OCI-LY1 (cell line): ENCODE measurements at regions not wholly inside any gene's neighbourhood (a gene's known extent, or its start where the extent isn't known, plus 50 kb on each side); places are given as distances from the start of the nearest gene placed in this dataset.

ENCODE experiments used
- H2AFZ ChIP-seq: fragments of 200-600 bp; sonication (generic), shearing (Covaris generic); 2 replicates; pipeline ENCODE4 v1.6.0; 2014; ENCODE audit warnings: antibody characterized with exemption, mild to moderate bottlenecking, low read length
- H3F3A ChIP-seq: fragments of 200-600 bp; sonication (generic), shearing (Covaris generic); 2 replicates; pipeline ENCODE4 v1.6.0; 2014; ENCODE audit warnings: mild to moderate bottlenecking, antibody characterized with exemption, low read length, moderate library complexity; ENCODE audit not compliant: insufficient read depth
- H3K27ac ChIP-seq: fragments of 200-600 bp; sonication (generic); 2 replicates; pipeline ENCODE4 v1.5.1; 2014; ENCODE audit warnings: low read length, mixed run types, mild to moderate bottlenecking, low read depth; ENCODE audit not compliant: poor library complexity, severe bottlenecking
- H3K27me3 ChIP-seq: fragments of 200-600 bp; sonication (generic); 2 replicates; pipeline ENCODE4 v1.6.0; 2014; ENCODE audit warnings: antibody characterized with exemption, mild to moderate bottlenecking, low read length, moderate library complexity; ENCODE audit not compliant: insufficient read depth
- H3K36me3 ChIP-seq: fragments of 200-600 bp; sonication (generic); 2 replicates; pipeline ENCODE4 v1.6.1; 2014; ENCODE audit warnings: mild to moderate bottlenecking, antibody characterized with exemption, low read length, moderate library complexity, mixed read lengths; ENCODE audit not compliant: insufficient read depth
- H3K4me1 ChIP-seq: fragments of 200-600 bp; sonication (generic); 2 replicates; pipeline ENCODE4 v1.5.1; 2014; ENCODE audit warnings: mild to moderate bottlenecking, low read length, moderate library complexity; ENCODE audit not compliant: insufficient read depth, severe bottlenecking
- H3K4me2 ChIP-seq: fragments of 200-600 bp; sonication (generic), shearing (Covaris generic); 2 replicates; pipeline ENCODE4 v1.6.1; 2014; ENCODE audit warnings: low read length
- H3K4me3 ChIP-seq: fragments of 200-600 bp; sonication (generic); 2 replicates; pipeline ENCODE4 v1.5.1; 2014; ENCODE audit warnings: low read length, low read depth, mild to moderate bottlenecking, mixed read lengths; ENCODE audit not compliant: poor library complexity, severe bottlenecking
- H3K79me2 ChIP-seq: fragments of 200-600 bp; shearing (Covaris generic); 2 replicates; pipeline ENCODE4 v1.6.1; 2016; ENCODE audit warnings: mixed run types, low read length, mixed read lengths; ENCODE audit not compliant: insufficient read depth
- H3K9ac ChIP-seq: fragments of 200-600 bp; sonication (generic), shearing (Covaris generic); 2 replicates; pipeline ENCODE4 v1.6.1; 2014; ENCODE audit warnings: mild to moderate bottlenecking, low read length, mixed read lengths
- H3K9me2 ChIP-seq: fragments of 200-600 bp; sonication (generic), shearing (Covaris generic); 2 replicates; pipeline ENCODE4 v1.6.1; 2014; ENCODE audit warnings: low read depth, mild to moderate bottlenecking, low read length, mixed read lengths
- H3K9me3 ChIP-seq: fragments of 200-600 bp; shearing (Covaris generic); 2 replicates; pipeline ENCODE4 v1.6.1; 2014; ENCODE audit warnings: low read length, mixed read lengths
- H4K20me1 ChIP-seq: fragments of 200-600 bp; sonication (generic), shearing (Covaris generic); 2 replicates; pipeline ENCODE4 v1.6.0; 2016; ENCODE audit warnings: mild to moderate bottlenecking, low read length; ENCODE audit not compliant: insufficient read depth
- EZH2 ChIP-seq: fragments of 200-600 bp; sonication (generic), shearing (Covaris generic); IDR thresholded peaks from 2 replicates; pipeline ENCODE4 v1.8.0; 2017; ENCODE audit warnings: borderline replicate concordance, mixed run types, mild to moderate bottlenecking, antibody characterized with exemption, low read length, moderate library complexity, mixed read lengths
- TF ChIP-seq, protein P1 (sequence below): fragments of 200-600 bp; sonication (generic), shearing (Covaris generic); IDR thresholded peaks from 2 replicates; pipeline ENCODE4 v1.5.1; 2017; ENCODE audit warnings: mild to moderate bottlenecking, antibody characterized with exemption, low read length, moderate library complexity, mixed read lengths

DNA sequence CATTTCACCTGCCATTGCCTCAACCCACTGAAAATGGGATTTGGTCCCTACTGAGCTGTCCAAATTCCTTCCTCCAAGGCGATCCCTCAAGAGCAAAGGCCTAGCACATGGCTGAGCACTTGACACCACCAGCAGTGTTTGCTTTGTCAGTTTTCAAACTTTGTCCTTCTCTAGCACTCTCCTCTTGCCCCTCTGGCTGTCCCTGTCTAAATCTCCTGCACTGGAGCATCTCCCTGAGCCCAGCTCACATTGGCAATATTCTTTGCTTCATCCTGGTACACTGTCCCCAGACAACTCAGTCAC lies 66.6 kb upstream of the FTH1 start:
- TF ChIP-seq EZH2 = no peak
- TF ChIP-seq, protein P1, sequence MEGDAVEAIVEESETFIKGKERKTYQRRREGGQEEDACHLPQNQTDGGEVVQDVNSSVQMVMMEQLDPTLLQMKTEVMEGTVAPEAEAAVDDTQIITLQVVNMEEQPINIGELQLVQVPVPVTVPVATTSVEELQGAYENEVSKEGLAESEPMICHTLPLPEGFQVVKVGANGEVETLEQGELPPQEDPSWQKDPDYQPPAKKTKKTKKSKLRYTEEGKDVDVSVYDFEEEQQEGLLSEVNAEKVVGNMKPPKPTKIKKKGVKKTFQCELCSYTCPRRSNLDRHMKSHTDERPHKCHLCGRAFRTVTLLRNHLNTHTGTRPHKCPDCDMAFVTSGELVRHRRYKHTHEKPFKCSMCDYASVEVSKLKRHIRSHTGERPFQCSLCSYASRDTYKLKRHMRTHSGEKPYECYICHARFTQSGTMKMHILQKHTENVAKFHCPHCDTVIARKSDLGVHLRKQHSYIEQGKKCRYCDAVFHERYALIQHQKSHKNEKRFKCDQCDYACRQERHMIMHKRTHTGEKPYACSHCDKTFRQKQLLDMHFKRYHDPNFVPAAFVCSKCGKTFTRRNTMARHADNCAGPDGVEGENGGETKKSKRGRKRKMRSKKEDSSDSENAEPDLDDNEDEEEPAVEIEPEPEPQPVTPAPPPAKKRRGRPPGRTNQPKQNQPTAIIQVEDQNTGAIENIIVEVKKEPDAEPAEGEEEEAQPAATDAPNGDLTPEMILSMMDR = no peak
- Histone ChIP-seq H3K4me3 (no peak overlapping the region), H4K20me1 (no peaks in the 10 kb centered on the region), H3K27me3 (peaks cover 6% of the 10 kb centered on the region; the same call in 1 of the 2 replicates), H3K27ac (no peak overlapping the region), H3K9ac (no peak overlapping the region), H2AFZ (no peak overlapping the region), H3K9me3 (0 out of 2 replicates have a peak, but pooled peaks cover 2% of the 10 kb centered on the region), H3K4me1 (no peaks in the 10 kb centered on the region), H3K9me2 (no peaks in the 10 kb centered on the region), H3F3A (no peaks in the 10 kb centered on the region), H3K4me2 (no peak overlapping the region), H3K36me3 (no peaks in the 10 kb centered on the region), H3K79me2 (no peaks in the 10 kb centered on the region)

DNA sequence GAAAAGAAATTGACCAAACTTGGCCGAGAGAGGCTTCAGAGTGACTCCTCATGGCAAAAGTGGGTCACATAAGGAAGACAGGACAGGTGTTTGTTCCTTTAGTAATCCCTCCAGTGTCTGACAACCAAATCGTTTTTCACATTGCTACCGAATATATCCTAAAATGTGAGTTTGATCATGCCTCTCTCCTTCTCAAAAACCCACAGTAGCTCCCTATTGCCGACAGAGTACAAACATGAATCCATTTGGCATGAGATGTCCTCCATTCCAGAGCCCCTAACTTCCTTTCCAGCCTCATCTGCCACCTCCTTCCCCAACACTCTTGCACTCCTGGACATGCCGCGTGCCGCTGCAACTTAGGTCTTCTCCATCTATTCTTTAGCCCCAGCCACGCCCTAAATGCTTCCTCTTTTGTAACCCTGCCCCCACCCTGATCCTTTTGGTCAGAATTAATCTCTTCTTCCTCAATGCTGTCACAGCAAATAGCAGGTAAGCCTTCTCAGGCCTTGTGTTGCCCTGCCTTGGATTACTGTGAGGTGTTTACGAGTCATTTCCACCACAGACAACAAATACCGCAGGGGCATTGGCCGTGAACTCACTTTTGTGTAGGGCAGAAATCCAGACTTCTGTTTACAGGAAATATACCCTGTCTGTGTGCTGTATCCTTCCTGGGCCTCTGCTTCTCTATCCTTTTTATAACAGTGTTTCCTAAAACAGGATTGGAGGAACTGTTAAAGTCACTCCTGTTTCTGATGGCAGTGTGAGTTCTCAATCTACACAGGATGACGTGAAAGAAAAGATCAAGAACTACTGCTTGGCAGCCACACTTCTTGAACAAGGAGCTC lies 66.0 kb upstream of the FTH1 start:
- Histone ChIP-seq H3K9me3 (0 out of 2 replicates have a peak, but pooled peaks cover 2% of the 10 kb centered on the region), H3K27me3 (peaks cover 6% of the 10 kb centered on the region; the same call in 1 of the 2 replicates), H3K4me1 (no peaks in the 10 kb centered on the region), H3K4me2 (no peak overlapping the region), H3K9me2 (no peaks in the 10 kb centered on the region), H3K9ac (no peak overlapping the region), H3F3A (no peaks in the 10 kb centered on the region), H3K79me2 (no peaks in the 10 kb centered on the region), H4K20me1 (no peaks in the 10 kb centered on the region), H3K36me3 (no peaks in the 10 kb centered on the region), H3K4me3 (no peak overlapping the region), H3K27ac (no peak overlapping the region), H2AFZ (no peak overlapping the region)
- TF ChIP-seq, protein P1 = no peak
- no peak for TF ChIP-seq EZH2

DNA sequence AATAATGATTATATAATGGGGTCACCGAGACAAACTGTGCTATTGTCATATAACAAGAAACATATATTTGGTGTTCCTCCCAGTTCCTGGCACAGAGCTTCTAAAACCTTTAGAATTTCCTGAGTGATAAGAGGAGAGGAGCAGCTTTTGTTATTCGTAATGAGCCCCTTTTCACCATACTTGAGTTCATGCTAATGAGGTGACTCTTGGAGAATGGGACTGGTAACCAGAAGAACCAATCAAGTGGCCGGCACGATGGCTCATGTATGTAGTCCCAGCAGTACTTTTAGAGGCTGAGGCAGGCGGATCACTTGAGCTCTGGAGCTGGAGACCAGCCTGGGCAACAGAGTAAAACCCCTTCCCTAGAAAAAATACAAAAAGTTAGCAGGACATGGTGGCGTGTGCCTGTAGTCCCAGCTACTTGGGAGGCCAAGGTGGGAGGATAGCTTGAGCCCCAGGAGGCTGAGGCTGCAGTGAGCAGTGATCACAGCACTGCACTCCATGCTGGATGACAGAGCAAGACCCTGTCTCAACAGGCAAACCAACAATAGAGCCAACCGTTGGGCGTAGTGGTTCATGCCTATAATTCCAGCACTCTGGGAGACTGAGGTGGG lies 62.7 kb upstream of the FTH1 start:
- Histone ChIP-seq H3K27ac (no peak overlapping the region), H3K9ac (no peak overlapping the region), H3K4me1 (no peaks in the 10 kb centered on the region), H3K4me2 (no peak overlapping the region), H3K27me3 (peaks cover 12% of the 10 kb centered on the region; the same call in 1 of the 2 replicates), H3K9me3 (0 out of 2 replicates have a peak, but pooled peaks cover 2% of the 10 kb centered on the region), H3K36me3 (no peaks in the 10 kb centered on the region), H3F3A (no peaks in the 10 kb centered on the region), H4K20me1 (no peaks in the 10 kb centered on the region), H3K9me2 (no peaks in the 10 kb centered on the region), H3K4me3 (no peak overlapping the region), H2AFZ (no peak overlapping the region), H3K79me2 (no peaks in the 10 kb centered on the region)
- no peak for TF ChIP-seq EZH2
- TF ChIP-seq, protein P1 = no peak
